Endothelial cell of umbilical vein (primary cell): ENCODE measurements at regions not wholly inside any gene's neighbourhood (a gene's known extent, or its start where the extent isn't known, plus 50 kb on each side); places are given as distances from the start of the nearest gene placed in this dataset.

Experiments used
- BruUV-seq: library from RNA; stranded (reverse); fragments of 400-500 nt; replicated peaks from 2 replicates; lab custom pipeline; 2021; lab: Mats Ljungman, UMichigan
- CTCF ChIA-PET: fragments of 300-600, 350-600 bp; sonication (Branson Sonifier 250); formaldehyde crosslinking; loops from one replicate; lab custom pipeline; 2021; ENCODE audit warnings: antibody characterized with exemption, inconsistent platforms; lab: Charles Lee
- POLR2A ChIA-PET: fragments of 300-600, 350-600 bp; sonication (Branson Sonifier 250); formaldehyde crosslinking; loops from one replicate; lab custom pipeline; 2021; ENCODE audit warnings: antibody characterized with exemption, inconsistent platforms; lab: Charles Lee
- DNase-seq: peaks from one replicate; pipeline ENCODE4 v3.0.0-alpha.2; 2011; ENCODE audit warnings: low read depth, low spot score
- FAIRE-seq: peaks from 2 replicates; lab custom pipeline; 2011; peaks lifted over from hg19 to GRCh38; lab: Jason Lieb, UNC
- H2AFZ ChIP-seq: 2 replicates; pipeline ENCODE4 v1.6.0; 2012; ENCODE audit warnings: low read depth, low read length, control low read depth, inconsistent platforms
- H3K27ac ChIP-seq: 2 replicates; pipeline ENCODE4 v1.5.1; 2011; ENCODE audit warnings: low read depth, mild to moderate bottlenecking, control low read depth, low read length, moderate library complexity; ENCODE audit not compliant: insufficient read depth
- H3K27me3 ChIP-seq, 2 experiments: 2 replicates each; pipeline versions ENCODE4 v1.6.0 to v1.6.1; 2011; ENCODE audit warnings: low read length in 2 of 2, mixed read lengths in 1 of 2; ENCODE audit not compliant: control insufficient read depth in 2 of 2, insufficient read depth in 2 of 2
- H3K36me3 ChIP-seq, 2 experiments: 2 replicates in 1 of 2; 3 replicates in 1 of 2; pipeline ENCODE4 v1.5.1; 2011; ENCODE audit warnings: low read length in 2 of 2, mild to moderate bottlenecking in 1 of 2, moderate library complexity in 1 of 2; ENCODE audit not compliant: control insufficient read depth in 2 of 2, insufficient read depth in 2 of 2; ENCODE audit errors: extremely low read depth in 1 of 2
- H3K4me1 ChIP-seq: 3 replicates; pipeline ENCODE4 v1.5.1; 2011; ENCODE audit warnings: mild to moderate bottlenecking, low read length; ENCODE audit not compliant: control insufficient read depth, insufficient read depth; ENCODE audit errors: extremely low read depth
- H3K4me2 ChIP-seq: 2 replicates; pipeline ENCODE4 v1.6.1; 2011; ENCODE audit warnings: low read length, control low read depth, mixed read lengths; ENCODE audit not compliant: insufficient read depth
- H3K4me3 ChIP-seq, 3 experiments: fragments of 200-600 bp in 1 of 3; sonication (generic), shearing (Covaris generic) in 1 of 3; replicated peaks in 1 of 3; 2 replicates each; pipeline ENCODE4 v1.5.1; 2011 to 2016; ENCODE audit warnings: control low read depth in 3 of 3, low read length in 3 of 3, mild to moderate bottlenecking in 2 of 3, inconsistent platforms in 1 of 3, low read depth in 1 of 3, moderate library complexity in 1 of 3; ENCODE audit not compliant: insufficient read depth in 1 of 3
- H3K79me2 ChIP-seq: 2 replicates; pipeline ENCODE4 v1.6.0; 2012; ENCODE audit warnings: low read length, inconsistent platforms; ENCODE audit not compliant: control insufficient read depth, insufficient read depth
- H3K9ac ChIP-seq: replicated peaks from 2 replicates; pipeline ENCODE3; 2011; ENCODE audit warnings: low read length, control low read depth; ENCODE audit not compliant: insufficient read depth; ENCODE audit errors: extremely low read depth
- H3K9me1 ChIP-seq: replicated peaks from 3 replicates; pipeline ENCODE4 v1.6.0; 2011; ENCODE audit warnings: mild to moderate bottlenecking, low read length; ENCODE audit not compliant: control insufficient read depth, insufficient read depth; ENCODE audit errors: extremely low read depth
- H3K9me3 ChIP-seq: replicated peaks from 2 replicates; pipeline ENCODE4 v1.5.1; 2012; ENCODE audit warnings: low read length, inconsistent platforms; ENCODE audit not compliant: control insufficient read depth, insufficient read depth
- H4K20me1 ChIP-seq: replicated peaks from 2 replicates; pipeline ENCODE3; 2011; ENCODE audit warnings: mild to moderate bottlenecking, low read length; ENCODE audit not compliant: control insufficient read depth, insufficient read depth; ENCODE audit errors: extremely low read depth
- CTCF ChIP-seq, 2 donors: IDR thresholded peaks; 1 replicate in 1 of 2; 2 replicates in 1 of 2; pipeline ENCODE4 v1.5.1; 2011; ENCODE audit warnings: low read length in 2 of 2, mild to moderate bottlenecking in 2 of 2, moderate library complexity in 2 of 2, control low read depth in 1 of 2, inconsistent platforms in 1 of 2, low read depth in 1 of 2; ENCODE audit not compliant: insufficient read depth in 1 of 2; ENCODE audit errors: extremely low read depth in 1 of 2
- EZH2 ChIP-seq: IDR thresholded peaks from 2 replicates; pipeline ENCODE4 v1.6.1; 2012; ENCODE audit warnings: borderline replicate concordance, low read depth, mild to moderate bottlenecking, moderate library complexity, low read length, inconsistent platforms; ENCODE audit not compliant: severe bottlenecking
- FOS ChIP-seq: IDR thresholded peaks from 2 replicates; pipeline ENCODE4 v1.6.1; 2011; ENCODE audit warnings: mild to moderate bottlenecking, low read length, moderate library complexity, borderline replicate concordance; ENCODE audit not compliant: insufficient read depth
- GATA2 ChIP-seq: IDR thresholded peaks from 2 replicates; pipeline ENCODE4 v1.7.0; 2011; ENCODE audit warnings: low read depth, mild to moderate bottlenecking, moderate library complexity, mixed read lengths, low read length; ENCODE audit not compliant: insufficient read length, insufficient read depth
- JUN ChIP-seq: IDR thresholded peaks from 2 replicates; pipeline ENCODE4 v1.6.1; 2011; ENCODE audit warnings: borderline replicate concordance, low read depth; ENCODE audit not compliant: insufficient read length, insufficient read depth
- MAX ChIP-seq: IDR thresholded peaks from 2 replicates; pipeline ENCODE4 v1.6.1; 2011; ENCODE audit not compliant: insufficient read depth, insufficient read length
- MYC ChIP-seq: IDR thresholded peaks from one replicate; pipeline ENCODE4 v1.6.1; 2011; ENCODE audit warnings: mild to moderate bottlenecking, low read depth, low read length
- POLR2A ChIP-seq: IDR thresholded peaks from 2 replicates; pipeline ENCODE4 v1.6.1; 2012; ENCODE audit warnings: low read depth, mild to moderate bottlenecking, control low read depth, low read length
- POLR2AphosphoS5 ChIP-seq: IDR thresholded peaks from 2 replicates; pipeline ENCODE4 v1.6.1; 2012; ENCODE audit warnings: low read depth, mild to moderate bottlenecking, control low read depth, low read length, moderate library complexity; ENCODE audit not compliant: insufficient read depth
- dilution Hi-C: fragments of 300-500 bp; cut with MboI; formaldehyde crosslinking; loops from one replicate; pipeline ENCODE4 v1.15.0; 2019; ENCODE audit warnings: low sequenced_read_pairs; ENCODE audit not compliant: extremely low pct_ligation_motif_present
- intact Hi-C: fragments of 100-400 bp; cut with micrococcal nuclease; formaldehyde crosslinking; loops from one replicate; pipeline ENCODE4 v1.10.0; 2022

- no peak overlapping the region for H2AFZ ChIP-seq
- no peaks in the 10 kb centered on the region for H3K36me3 ChIP-seq
- ChIA-PET POLR2A (no interaction called here), CTCF (interaction anchor here (1.0 to 1.8 kb wide), 2 partner anchors 10 to 11 kb away, joined by 4 read pairs; no protein-coding TSS in a partner anchor)
- no peaks in the 10 kb centered on the region for H3K9me3 ChIP-seq
- no peak overlapping the region for H3K27ac ChIP-seq
- H3K4me1 ChIP-seq = no peaks in the 10 kb centered on the region
- no TSS peak for BruUV-seq
- TF ChIP-seq EZH2 (no peak), CTCF (IDR thresholded peaks at IDR 0.05; ENCODE audit: extremely low read depth in 1 of 2, insufficient read depth in 1 of 2, low read depth in 1 of 2, low read length in 2 of 2) (no peak), FOS (no peak), POLR2A (no peak), POLR2AphosphoS5 (no peak), MYC (no peak), GATA2 (no peak), JUN (no peak), MAX (no peak)
- no peaks in the 10 kb centered on the region for H4K20me1 ChIP-seq
- no peaks in the 10 kb centered on the region for H3K9me1 ChIP-seq
- dilution Hi-C loops = no loop called here
- no peaks in the 10 kb centered on the region for H3K79me2 ChIP-seq
- no peak overlapping the region for H3K4me2 ChIP-seq
- intact Hi-C loops = no loop called here
- no peak overlapping the region for H3K9ac ChIP-seq
- DNase-seq (no peak), FAIRE-seq (no peak)
- no peak overlapping the region for H3K4me3 ChIP-seq
- H3K27me3 ChIP-seq = peaks cover 2 to 6% of the 10 kb centered on the region in 2 experiments
These were observed 252.4 kb upstream of the CCDC54 start for GRCh38 chr3:107124885-107125284.
